IPS-20b (cell line): ENCODE measurements at regions not wholly inside any gene's neighbourhood (a gene's known extent, or its start where the extent isn't known, plus 50 kb on each side); places are given as distances from the start of the nearest gene placed in this dataset.
"Not testable (repeated sequence)": the region's sequence is repeated elsewhere in the genome, so short reads cannot be mapped to it uniquely, and the experiment has no call there.

Experiments used
- H3K27ac ChIP-seq: one replicate; pipeline ENCODE4 v1.5.1; 2013; ENCODE audit warnings: low read length
- H3K27me3 ChIP-seq: 2 replicates; pipeline ENCODE4 v1.6.1; 2013; ENCODE audit warnings: mild to moderate bottlenecking, low read length, inconsistent platforms; ENCODE audit not compliant: insufficient read depth
- H3K36me3 ChIP-seq: 2 replicates; pipeline ENCODE4 v1.6.1; 2013; ENCODE audit warnings: low read depth, mild to moderate bottlenecking, inconsistent platforms, low read length, moderate library complexity; ENCODE audit not compliant: insufficient read depth
- H3K4me1 ChIP-seq: 2 replicates; pipeline ENCODE4 v1.6.1; 2013; ENCODE audit warnings: mild to moderate bottlenecking, control low read depth, inconsistent platforms, low read length, moderate library complexity; ENCODE audit not compliant: insufficient read depth
- H3K4me3 ChIP-seq: 2 replicates; pipeline ENCODE4 v1.5.1; 2013; ENCODE audit warnings: mild to moderate bottlenecking, low read length, inconsistent platforms
- H3K9ac ChIP-seq: 2 replicates; pipeline ENCODE4 v1.6.1; 2013; ENCODE audit warnings: low read depth, mild to moderate bottlenecking, inconsistent platforms, low read length, moderate library complexity
- H3K9me3 ChIP-seq: 2 replicates; pipeline ENCODE4 v1.6.1; 2013; ENCODE audit warnings: mild to moderate bottlenecking, low read depth, low read length, inconsistent platforms; ENCODE audit not compliant: insufficient read depth

DNA sequence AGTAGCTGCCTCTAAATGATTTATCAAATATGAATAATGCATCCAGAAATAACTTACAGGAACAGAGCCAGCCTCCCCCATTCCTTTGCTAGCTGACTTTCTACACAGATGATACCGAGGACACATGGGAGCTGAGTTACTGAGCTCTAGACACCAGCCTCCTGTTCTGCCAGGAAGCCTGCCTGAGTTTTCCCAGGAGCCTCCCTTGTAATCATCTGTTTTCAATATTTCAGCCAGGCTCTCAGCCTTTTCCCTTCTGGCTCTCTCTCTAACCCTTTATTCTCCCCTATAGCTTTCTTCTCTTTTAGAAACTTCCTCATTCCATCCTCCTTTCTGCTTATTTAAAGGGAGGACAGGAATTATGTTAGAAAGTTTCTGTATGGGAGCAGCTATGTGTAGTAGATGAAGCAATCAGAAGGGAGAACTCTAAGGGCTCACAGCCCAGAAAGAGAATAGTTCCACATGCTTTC lies 911.6 kb downstream of the TDRD15 start:
- Histone ChIP-seq H3K4me3 (no peak overlapping the region), H3K9me3 (no peaks in the 10 kb centered on the region), H3K9ac (no peak overlapping the region), H3K4me1 (no peaks in the 10 kb centered on the region), H3K27me3 (no peaks in the 10 kb centered on the region), H3K36me3 (no peaks in the 10 kb centered on the region), H3K27ac (no peak overlapping the region)

DNA sequence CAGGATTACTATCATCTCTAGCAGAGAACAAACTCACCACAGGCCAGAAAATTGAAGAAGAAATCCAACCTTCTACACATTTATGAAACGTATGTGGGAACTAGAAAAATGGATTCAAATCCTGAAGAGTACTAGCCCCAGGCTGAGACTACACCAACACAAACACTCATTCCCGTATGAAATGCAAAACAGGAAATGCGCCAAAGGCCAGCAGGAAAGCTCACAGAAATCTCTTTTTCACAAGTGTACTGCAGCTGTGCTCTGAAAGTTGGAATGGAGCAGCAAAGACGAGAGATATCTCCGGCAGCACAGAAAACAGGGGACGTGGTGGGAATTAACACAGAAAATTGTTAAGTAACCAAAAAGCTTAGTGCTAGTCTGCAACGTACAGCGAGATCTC lies 913.5 kb downstream of the TDRD15 start:
- H3K27me3 ChIP-seq = no peaks in the 10 kb centered on the region
- H3K4me3 ChIP-seq = no peak overlapping the region
- no peak overlapping the region for H3K9ac ChIP-seq
- no peaks in the 10 kb centered on the region for H3K9me3 ChIP-seq
- H3K27ac ChIP-seq = no peak overlapping the region
- no peaks in the 10 kb centered on the region for H3K36me3 ChIP-seq
- H3K4me1 ChIP-seq = no peaks in the 10 kb centered on the region

DNA sequence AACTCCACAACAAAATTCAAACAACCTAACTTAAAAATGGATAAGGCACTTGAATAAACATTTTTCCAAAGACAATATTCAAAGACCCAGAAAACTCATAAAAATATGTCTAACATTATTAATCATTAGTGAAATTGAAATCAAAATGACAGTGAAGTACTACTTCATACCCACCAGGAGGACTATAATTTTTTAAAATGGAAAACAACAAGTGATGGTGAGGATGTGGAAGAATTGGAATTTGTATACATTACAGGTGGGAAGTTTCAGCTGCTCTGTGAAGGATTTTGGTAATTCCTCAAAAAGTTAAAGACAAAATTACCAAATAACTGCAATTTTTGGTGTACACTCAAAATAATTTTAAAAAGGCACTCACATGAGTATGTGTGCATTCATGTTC lies 920.0 kb downstream of the TDRD15 start:
- Histone ChIP-seq H3K4me3 (no peak overlapping the region), H3K27ac (no peak overlapping the region), H3K4me1 (no peaks in the 10 kb centered on the region), H3K9me3 (no peaks in the 10 kb centered on the region), H3K36me3 (no peaks in the 10 kb centered on the region), H3K27me3 (no peaks in the 10 kb centered on the region), H3K9ac (no peak overlapping the region)

DNA sequence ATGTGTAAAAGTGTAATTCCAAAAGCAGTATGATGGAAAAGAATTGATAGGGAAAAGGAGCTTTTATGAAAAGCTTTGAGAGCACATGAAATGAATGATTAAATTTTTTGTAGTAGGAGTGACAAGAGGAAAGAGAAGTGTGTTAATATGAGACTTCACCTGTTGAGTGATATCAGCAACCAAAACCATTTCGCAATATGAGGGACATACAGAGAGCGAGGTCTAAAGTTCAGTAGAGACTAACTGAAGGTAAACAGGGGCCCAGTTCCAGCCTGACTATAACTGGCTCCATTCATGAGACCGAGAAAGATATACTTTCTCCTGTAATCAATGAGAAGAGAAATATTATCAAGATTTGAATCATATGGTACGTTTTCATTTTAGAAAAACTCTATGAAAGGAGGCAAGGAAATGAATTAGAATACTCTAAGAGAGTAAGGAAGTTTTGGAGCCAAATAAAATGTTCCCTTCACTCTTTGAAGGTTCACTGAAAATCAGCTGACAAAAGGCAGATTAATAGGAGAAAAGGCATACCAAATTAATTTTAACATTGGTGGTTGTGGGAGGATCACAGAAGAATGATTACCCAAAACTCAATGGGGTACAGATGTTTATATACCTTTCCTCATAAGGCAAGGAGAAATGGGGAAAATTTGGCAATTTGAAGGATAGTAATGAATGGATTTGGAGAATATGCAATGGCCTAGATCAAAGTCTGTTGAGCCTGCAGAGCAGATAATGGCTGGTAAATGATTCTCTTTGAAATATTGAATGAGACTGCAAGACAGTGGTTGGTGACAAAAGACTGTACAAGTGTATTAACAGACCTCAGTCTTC lies 932.2 kb downstream of the TDRD15 start:
- Histone ChIP-seq H3K4me3 (no peak overlapping the region), H3K9ac (no peak overlapping the region), H3K27ac (no peak overlapping the region), H3K36me3 (no peaks in the 10 kb centered on the region), H3K27me3 (no peaks in the 10 kb centered on the region), H3K9me3 (no peaks in the 10 kb centered on the region), H3K4me1 (no peaks in the 10 kb centered on the region)

DNA sequence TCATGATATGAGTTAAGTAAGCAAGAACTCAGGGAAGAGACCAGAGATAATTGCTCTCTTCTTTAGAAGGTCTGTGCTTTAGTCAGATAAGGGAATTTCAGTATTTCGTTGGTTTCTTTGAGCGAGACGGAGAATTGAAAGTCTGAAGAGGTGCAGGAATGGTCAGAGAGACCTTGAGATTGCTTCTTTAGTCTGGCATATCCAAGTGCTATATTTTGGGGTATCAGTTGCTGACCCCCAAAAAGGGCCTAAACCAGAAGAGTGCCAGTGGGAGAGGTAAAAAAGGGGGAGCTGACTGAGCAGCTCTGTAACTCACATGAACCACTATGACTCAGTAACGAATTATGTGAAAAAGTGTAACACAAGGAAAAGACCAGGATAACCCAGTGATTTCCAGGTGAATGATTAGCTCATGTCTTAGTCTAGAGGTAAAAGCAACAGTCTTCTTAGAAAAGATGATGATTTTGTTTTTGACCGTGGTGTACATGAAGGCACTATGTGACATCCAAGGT lies 932.9 kb downstream of the TDRD15 start:
- Histone ChIP-seq H3K27ac (no peak overlapping the region), H3K9me3 (no peaks in the 10 kb centered on the region), H3K9ac (no peak overlapping the region), H3K4me3 (no peak overlapping the region), H3K4me1 (no peaks in the 10 kb centered on the region), H3K27me3 (no peaks in the 10 kb centered on the region), H3K36me3 (no peaks in the 10 kb centered on the region)

DNA sequence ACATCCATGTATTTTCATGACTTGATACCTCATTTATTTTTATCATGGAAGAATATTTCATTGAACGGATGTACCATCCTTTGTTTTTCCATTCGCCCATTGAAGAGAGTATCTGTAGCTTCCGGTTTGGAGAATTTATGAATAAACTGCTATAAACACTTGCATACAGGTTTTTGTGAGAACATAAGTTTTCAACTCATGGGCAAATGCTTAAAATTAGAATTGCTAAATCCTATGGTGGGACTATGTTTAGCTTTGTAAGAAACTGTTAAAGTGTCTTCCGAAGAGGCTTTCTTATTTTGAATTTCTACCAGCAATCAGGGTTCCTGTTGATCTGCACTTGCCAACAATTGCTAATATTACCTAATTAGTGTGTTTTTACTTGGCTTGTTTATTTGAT lies 938.9 kb downstream of the TDRD15 start:
- no peak overlapping the region for H3K9ac ChIP-seq
- H3K27me3 ChIP-seq = no peaks in the 10 kb centered on the region
- peaks cover 4% of the 10 kb centered on the region; the same call in 1 of the 2 replicates for H3K4me1 ChIP-seq
- no peak overlapping the region for H3K27ac ChIP-seq
- no peak overlapping the region for H3K4me3 ChIP-seq
- peaks cover 18% of the 10 kb centered on the region for H3K9me3 ChIP-seq
- H3K36me3 ChIP-seq = no peaks in the 10 kb centered on the region

DNA sequence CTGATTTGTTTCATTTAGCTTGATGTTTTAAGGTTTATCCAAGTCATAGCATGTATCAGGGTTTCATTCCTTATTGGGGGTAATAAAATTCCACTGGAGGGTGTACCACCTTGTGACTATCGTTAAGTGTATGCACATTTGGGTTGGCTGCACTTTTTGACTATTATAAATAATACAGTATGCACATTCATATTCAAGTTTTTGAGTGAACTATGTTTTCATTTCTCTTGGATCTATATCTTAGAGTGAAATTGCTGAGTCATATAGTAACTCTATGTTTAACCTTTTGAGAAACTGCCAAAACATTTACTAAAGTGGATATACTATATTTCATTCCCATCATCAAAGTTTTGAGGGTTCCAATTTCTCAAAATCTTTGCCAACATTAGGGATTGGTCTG lies 952.7 kb downstream of the TDRD15 start:
- Histone ChIP-seq H3K4me3 (no peak overlapping the region), H3K27ac (no peak overlapping the region), H3K9ac (no peak overlapping the region), H3K27me3 (no peaks in the 10 kb centered on the region), H3K4me1 (peaks cover 9% of the 10 kb centered on the region; the same call in 1 of the 2 replicates), H3K36me3 (no peaks in the 10 kb centered on the region), H3K9me3 (no peaks in the 10 kb centered on the region)

DNA sequence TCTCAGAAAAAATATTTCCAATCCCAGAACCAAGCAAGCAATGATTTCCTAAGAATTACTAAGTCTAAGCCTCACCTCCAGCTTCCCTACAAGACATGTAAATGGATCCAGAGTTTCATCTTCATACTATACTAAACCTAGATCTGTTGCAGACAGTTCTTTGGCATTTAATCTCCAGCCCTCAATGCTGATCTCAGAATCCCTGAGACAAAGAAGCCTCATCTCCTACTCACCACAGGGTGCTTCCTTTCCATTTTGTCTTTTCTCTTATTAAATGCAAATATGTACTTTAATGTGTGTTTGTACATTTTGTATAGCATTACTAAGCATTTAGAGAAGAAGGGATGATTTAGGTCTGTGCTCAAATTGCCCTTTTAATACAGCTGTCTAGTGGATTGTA lies 954.9 kb downstream of the TDRD15 start:
- no peak overlapping the region for H3K9ac ChIP-seq

DNA sequence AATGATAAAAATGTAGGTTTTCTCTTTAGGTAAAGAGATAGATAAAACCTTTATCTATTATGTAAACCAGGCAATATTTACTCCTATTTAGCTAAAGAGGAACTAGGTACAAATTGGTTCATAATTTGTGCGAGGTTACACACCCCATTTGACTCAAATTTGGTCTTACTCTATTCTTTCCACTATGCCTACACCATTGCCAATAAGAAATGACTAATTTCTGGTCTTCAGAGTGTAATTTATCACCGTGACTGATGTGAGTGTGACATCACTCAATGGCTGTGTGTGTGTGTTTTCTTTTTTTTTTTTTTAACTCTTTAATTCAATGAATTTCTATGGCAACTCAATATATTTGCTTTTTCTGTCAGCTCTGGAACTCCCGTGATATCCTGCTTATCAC lies 955.8 kb downstream of the TDRD15 start:
- no peak overlapping the region for H3K4me3 ChIP-seq
- peaks cover 9% of the 10 kb centered on the region; the same call in 1 of the 2 replicates for H3K4me1 ChIP-seq
- no peaks in the 10 kb centered on the region for H3K9me3 ChIP-seq
- no peaks in the 10 kb centered on the region for H3K36me3 ChIP-seq
- H3K9ac ChIP-seq = no peak overlapping the region
- H3K27me3 ChIP-seq = no peaks in the 10 kb centered on the region
- no peak overlapping the region for H3K27ac ChIP-seq

More for the DNA sequence above, 954.9 kb downstream of the TDRD15 start:
- Histone ChIP-seq H3K4me3 (no peak overlapping the region), H3K27me3 (no peaks in the 10 kb centered on the region), H3K27ac (no peak overlapping the region), H3K36me3 (no peaks in the 10 kb centered on the region), H3K9me3 (no peaks in the 10 kb centered on the region), H3K4me1 (peaks cover 9% of the 10 kb centered on the region; the same call in 1 of the 2 replicates)

DNA sequence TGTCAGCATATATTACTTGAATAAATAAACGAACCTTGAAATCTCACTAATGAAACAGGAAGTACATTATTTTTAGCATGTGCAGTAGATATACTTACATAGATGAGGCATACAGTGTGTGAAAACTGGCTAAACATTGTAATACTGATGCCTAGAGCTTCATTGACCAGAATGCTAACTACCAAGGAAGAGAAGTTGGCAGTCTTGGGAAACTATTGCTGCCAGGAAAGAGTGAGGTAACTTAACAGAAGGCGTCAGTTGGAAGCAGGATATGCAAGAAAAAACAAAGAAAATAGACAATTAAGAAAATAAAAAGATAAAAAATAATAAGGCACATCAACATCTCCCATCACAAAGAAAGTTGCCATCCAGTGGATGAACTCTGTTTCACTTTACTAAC lies 963.0 kb downstream of the TDRD15 start:
- H3K27ac ChIP-seq = no peak overlapping the region
- no peaks in the 10 kb centered on the region; the same call in 1 of the 2 replicates for H3K4me1 ChIP-seq
- no peak overlapping the region for H3K4me3 ChIP-seq
- H3K27me3 ChIP-seq = no peaks in the 10 kb centered on the region
- H3K9me3 ChIP-seq = no peaks in the 10 kb centered on the region
- H3K9ac ChIP-seq = no peak overlapping the region
- no peaks in the 10 kb centered on the region for H3K36me3 ChIP-seq

DNA sequence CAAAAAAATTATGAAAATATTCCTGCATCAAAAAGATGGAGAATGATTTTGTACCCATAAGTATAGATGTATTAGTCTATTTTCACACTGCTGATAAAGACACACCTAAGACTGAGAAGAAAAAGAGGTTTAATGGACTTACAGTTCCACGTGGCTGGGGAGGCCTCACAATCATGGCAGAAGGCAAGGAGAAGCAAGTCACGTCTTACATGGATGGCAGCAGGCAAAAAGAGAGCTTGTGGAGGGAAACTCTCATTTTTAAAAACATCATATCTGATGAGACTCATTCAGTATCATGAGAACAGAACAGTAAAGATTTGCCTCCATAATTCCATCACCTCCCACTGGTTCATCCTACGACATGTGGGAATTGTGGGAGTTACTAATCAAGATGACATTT lies 979.8 kb downstream of the TDRD15 start:
- not testable (repeated sequence) for H3K9ac ChIP-seq, H3K27me3 ChIP-seq, H3K9me3 ChIP-seq, H3K36me3 ChIP-seq, H3K4me3 ChIP-seq, H3K27ac ChIP-seq, H3K4me1 ChIP-seq

DNA sequence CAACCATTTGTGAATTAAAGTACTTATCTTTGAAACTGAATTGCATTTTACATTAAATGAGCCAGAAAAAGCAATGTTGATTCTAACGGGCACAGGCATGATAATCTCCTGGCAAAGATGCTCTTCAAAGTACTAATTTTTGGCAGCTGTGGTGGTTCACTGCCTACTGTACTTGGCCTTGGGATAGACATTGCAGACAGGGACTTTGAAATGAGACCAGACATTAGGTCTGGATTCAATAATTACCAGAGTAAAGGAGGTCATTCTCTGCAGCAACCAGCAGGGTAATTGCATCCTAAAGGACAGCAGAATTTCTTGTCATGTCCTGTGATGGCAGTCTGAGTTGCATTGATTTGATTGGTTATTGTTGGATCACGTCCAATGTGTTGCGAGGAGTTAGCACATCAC lies 986.5 kb downstream of the TDRD15 start:
- no peaks in the 10 kb centered on the region for H3K36me3 ChIP-seq

More for the DNA sequence above, 986.5 kb downstream of the TDRD15 start:
- Histone ChIP-seq H3K27me3 (no peaks in the 10 kb centered on the region), H3K9me3 (no peaks in the 10 kb centered on the region), H3K9ac (no peak overlapping the region), H3K4me3 (no peak overlapping the region), H3K4me1 (no peaks in the 10 kb centered on the region), H3K27ac (no peak overlapping the region)
